ENCODE measurements at regions not wholly inside any gene's neighbourhood (a gene's known extent, or its start where the extent isn't known, plus 50 kb on each side); places are given as distances from the start of the nearest gene placed in this dataset.

DNA sequence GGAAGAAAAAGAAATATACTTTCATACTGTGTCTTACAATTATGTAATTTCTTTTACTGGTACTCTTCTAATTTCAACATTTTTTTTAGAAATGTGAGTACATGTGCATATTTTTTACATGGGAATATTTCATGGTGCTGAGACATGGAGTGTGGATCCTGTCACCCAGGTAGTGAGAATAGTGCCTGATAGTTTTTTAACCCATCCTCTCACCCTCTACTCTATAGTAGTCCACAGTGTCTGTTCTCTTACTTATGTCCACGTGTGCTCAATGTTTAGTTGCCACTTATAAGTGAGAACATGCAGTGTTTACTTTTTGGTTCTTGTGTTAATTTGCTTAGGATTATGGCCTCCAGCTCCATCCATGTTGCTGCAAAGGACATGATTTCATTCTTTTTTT lies 548.8 kb downstream of the AACS start:
- dilution Hi-C loops (cut with MboI; ENCODE audit: extremely low pct_ligation_motif_present, low sequenced_read_pairs) (no loop called here), intact Hi-C loops (cut with micrococcal nuclease) (no loop called here)
- ChIA-PET CTCF (no interaction called here), POLR2A (no interaction called here)
- Histone ChIP-seq H3K9ac (replicated peaks; ENCODE audit: extremely low read depth, insufficient read depth, low read length) (no peak overlapping the region), H3K4me3 (replicated peaks in 1 of 3; ENCODE audit: insufficient read depth in 1 of 3, low read depth in 1 of 3, low read length in 3 of 3) (no peak overlapping the region), H3K4me2 (ENCODE audit: insufficient read depth, low read length) (no peak overlapping the region), H3K27me3 (ENCODE audit: control insufficient read depth in 2 of 2, insufficient read depth in 2 of 2, low read length in 2 of 2) (no peaks in the 10 kb centered on the region), H3K79me2 (ENCODE audit: control insufficient read depth, insufficient read depth, low read length) (no peaks in the 10 kb centered on the region), H3K9me1 (replicated peaks; ENCODE audit: control insufficient read depth, extremely low read depth, insufficient read depth, low read length) (no peaks in the 10 kb centered on the region), H4K20me1 (replicated peaks; ENCODE audit: control insufficient read depth, extremely low read depth, insufficient read depth, low read length) (no peaks in the 10 kb centered on the region), H3K27ac (ENCODE audit: insufficient read depth, low read depth, low read length) (no peak overlapping the region), H3K4me1 (ENCODE audit: control insufficient read depth, extremely low read depth, insufficient read depth, low read length) (no peaks in the 10 kb centered on the region), H2AFZ (ENCODE audit: low read depth, low read length) (no peak overlapping the region), H3K36me3 (ENCODE audit: control insufficient read depth in 2 of 2, extremely low read depth in 1 of 2, insufficient read depth in 2 of 2, low read length in 2 of 2) (no peaks in the 10 kb centered on the region), H3K9me3 (replicated peaks; ENCODE audit: control insufficient read depth, insufficient read depth, low read length) (peaks cover 6% of the 10 kb centered on the region)
- no peak for FAIRE-seq
- BruUV-seq (replicated peaks), result no TSS peak
- TF ChIP-seq GATA2 (IDR thresholded peaks at IDR 0.05; ENCODE audit: insufficient read depth, insufficient read length, low read depth, low read length) (no peak), EZH2 (IDR thresholded peaks at IDR 0.05; ENCODE audit: borderline replicate concordance, low read depth, low read length, severe bottlenecking) (no peak), MYC (IDR thresholded peaks at IDR 0.05; ENCODE audit: low read depth, low read length) (no peak), POLR2A (IDR thresholded peaks at IDR 0.05; ENCODE audit: low read depth, low read length) (no peak), POLR2AphosphoS5 (IDR thresholded peaks at IDR 0.05; ENCODE audit: insufficient read depth, low read depth, low read length) (no peak), FOS (IDR thresholded peaks at IDR 0.05; ENCODE audit: borderline replicate concordance, insufficient read depth, low read length) (no peak), JUN (IDR thresholded peaks at IDR 0.05; ENCODE audit: borderline replicate concordance, insufficient read depth, insufficient read length, low read depth) (no peak)
- TF ChIP-seq, protein P1, sequence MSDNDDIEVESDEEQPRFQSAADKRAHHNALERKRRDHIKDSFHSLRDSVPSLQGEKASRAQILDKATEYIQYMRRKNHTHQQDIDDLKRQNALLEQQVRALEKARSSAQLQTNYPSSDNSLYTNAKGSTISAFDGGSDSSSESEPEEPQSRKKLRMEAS (IDR thresholded peaks at IDR 0.05; ENCODE audit: insufficient read depth, insufficient read length), result no peak
- TF ChIP-seq, protein P2, sequence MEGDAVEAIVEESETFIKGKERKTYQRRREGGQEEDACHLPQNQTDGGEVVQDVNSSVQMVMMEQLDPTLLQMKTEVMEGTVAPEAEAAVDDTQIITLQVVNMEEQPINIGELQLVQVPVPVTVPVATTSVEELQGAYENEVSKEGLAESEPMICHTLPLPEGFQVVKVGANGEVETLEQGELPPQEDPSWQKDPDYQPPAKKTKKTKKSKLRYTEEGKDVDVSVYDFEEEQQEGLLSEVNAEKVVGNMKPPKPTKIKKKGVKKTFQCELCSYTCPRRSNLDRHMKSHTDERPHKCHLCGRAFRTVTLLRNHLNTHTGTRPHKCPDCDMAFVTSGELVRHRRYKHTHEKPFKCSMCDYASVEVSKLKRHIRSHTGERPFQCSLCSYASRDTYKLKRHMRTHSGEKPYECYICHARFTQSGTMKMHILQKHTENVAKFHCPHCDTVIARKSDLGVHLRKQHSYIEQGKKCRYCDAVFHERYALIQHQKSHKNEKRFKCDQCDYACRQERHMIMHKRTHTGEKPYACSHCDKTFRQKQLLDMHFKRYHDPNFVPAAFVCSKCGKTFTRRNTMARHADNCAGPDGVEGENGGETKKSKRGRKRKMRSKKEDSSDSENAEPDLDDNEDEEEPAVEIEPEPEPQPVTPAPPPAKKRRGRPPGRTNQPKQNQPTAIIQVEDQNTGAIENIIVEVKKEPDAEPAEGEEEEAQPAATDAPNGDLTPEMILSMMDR (IDR thresholded peaks at IDR 0.05; ENCODE audit: extremely low read depth in 1 of 2, insufficient read depth in 1 of 2, low read depth in 1 of 2, low read length in 2 of 2), result no peak
- DNase-seq (ENCODE audit: low read depth, low spot score), result no peak

Data from endothelial cell of umbilical vein (primary cell).